Inflammatory macrophage (primary cell): ENCODE measurements at regions not wholly inside any gene's neighbourhood (a gene's known extent, or its start where the extent isn't known, plus 50 kb on each side); places are given as distances from the start of the nearest gene placed in this dataset.
"Not testable (repeated sequence)": the region's sequence is repeated elsewhere in the genome, so short reads cannot be mapped to it uniquely, and the experiment has no call there.

ENCODE experiments used
- DNase-seq, 2 donors: peaks; one replicate each; pipeline ENCODE4 v3.0.0-alpha.2; 2020 to 2022

GRCh38 chr11:25771605-25772004, 560.3 kb upstream of the ANO3 start:
- no peak for DNase-seq

- DNase-seq = no peak
These were observed 556.3 kb upstream of the ANO3 start for GRCh38 chr11:25775603-25776002.

GRCh38 chr11:25776238-25776637, 555.7 kb upstream of the ANO3 start:
- DNase-seq = no peak

- no peak for DNase-seq
These were observed 554.6 kb upstream of the ANO3 start for GRCh38 chr11:25777343-25777742.

- DNase-seq = no peak
These were observed 552.9 kb upstream of the ANO3 start for GRCh38 chr11:25779033-25779432.

- no peak for DNase-seq
These were observed 544.5 kb upstream of the ANO3 start for GRCh38 chr11:25787416-25787815.

- no peak for DNase-seq
These were observed 541.5 kb upstream of the ANO3 start for GRCh38 chr11:25790396-25790795.

- no peak for DNase-seq
These were observed 538.3 kb upstream of the ANO3 start for GRCh38 chr11:25793637-25794036.

- DNase-seq = no peak
These were observed 537.1 kb upstream of the ANO3 start for GRCh38 chr11:25794804-25795203.

GRCh38 chr11:25816411-25816810, 515.5 kb upstream of the ANO3 start:
- DNase-seq = no peak

- DNase-seq = no peak
These were observed 507.2 kb upstream of the ANO3 start for GRCh38 chr11:25824688-25825087.

GRCh38 chr11:25831485-25831884, 500.4 kb upstream of the ANO3 start:
- not testable (repeated sequence) for DNase-seq

- no peak for DNase-seq
These were observed 492.9 kb upstream of the ANO3 start for GRCh38 chr11:25838918-25839625.

- no peak for DNase-seq
These were observed 487.1 kb upstream of the ANO3 start for GRCh38 chr11:25844811-25845210.

GRCh38 chr11:25855916-25856315, 476.0 kb upstream of the ANO3 start:
- no peak for DNase-seq

GRCh38 chr11:25859776-25860175, 472.2 kb upstream of the ANO3 start:
- no peak for DNase-seq

GRCh38 chr11:25860677-25861450, 471.1 kb upstream of the ANO3 start:
- DNase-seq = no peak

GRCh38 chr11:25862159-25862558, 469.8 kb upstream of the ANO3 start:
- DNase-seq = no peak

GRCh38 chr11:25863986-25864385, 467.9 kb upstream of the ANO3 start:
- no peak for DNase-seq

GRCh38 chr11:25876456-25876965, 455.4 kb upstream of the ANO3 start:
- no peak for DNase-seq

- DNase-seq = no peak
These were observed 445.9 kb upstream of the ANO3 start for GRCh38 chr11:25886036-25886435.

GRCh38 chr11:25890626-25891260, 441.2 kb upstream of the ANO3 start:
- no peak for DNase-seq

- no peak for DNase-seq
These were observed 440.0 kb upstream of the ANO3 start for GRCh38 chr11:25891960-25892359.
